Karpas-422 (cell line): ENCODE measurements at regions not wholly inside any gene's neighbourhood (a gene's known extent, or its start where the extent isn't known, plus 50 kb on each side); places are given as distances from the start of the nearest gene placed in this dataset.

ENCODE experiments used
- DNase-seq: peaks from one replicate; pipeline ENCODE4 v3.0.0-alpha.2; 2015
- H2AFZ ChIP-seq: fragments of 200-600 bp; sonication (generic); 2 replicates; pipeline ENCODE4 v1.6.1; 2014; ENCODE audit warnings: antibody characterized with exemption, low read length, mixed read lengths
- H3K27ac ChIP-seq: fragments of 200-600 bp; sonication (generic); 2 replicates; pipeline ENCODE4 v1.5.1; 2014; ENCODE audit warnings: mild to moderate bottlenecking, low read length, moderate library complexity
- H3K27me3 ChIP-seq: fragments of 200-600 bp; sonication (generic); 2 replicates; pipeline ENCODE4 v1.6.1; 2014; ENCODE audit warnings: low read length, mixed read lengths
- H3K36me3 ChIP-seq: fragments of 200-600 bp; sonication (generic); 2 replicates; pipeline ENCODE4 v1.6.1; 2014; ENCODE audit warnings: low read length, mixed read lengths; ENCODE audit not compliant: insufficient read depth
- H3K4me1 ChIP-seq: fragments of 200-600 bp; sonication (generic); 2 replicates; pipeline ENCODE4 v1.6.1; 2014; ENCODE audit warnings: mild to moderate bottlenecking, low read length, mixed read lengths
- H3K4me2 ChIP-seq: fragments of 200-600 bp; sonication (generic); 2 replicates; pipeline ENCODE4 v1.6.1; 2014; ENCODE audit warnings: low read length, low read depth, mild to moderate bottlenecking; ENCODE audit not compliant: poor library complexity, severe bottlenecking
- H3K4me3 ChIP-seq: fragments of 200-600 bp; sonication (generic); 2 replicates; pipeline ENCODE4 v1.5.1; 2014; ENCODE audit warnings: mild to moderate bottlenecking, antibody characterized with exemption, low read length, mixed read lengths
- H3K79me2 ChIP-seq: fragments of 200-600 bp; sonication (generic); 2 replicates; pipeline ENCODE4 v1.6.1; 2014; ENCODE audit warnings: mild to moderate bottlenecking, low read length, mixed read lengths
- H3K9ac ChIP-seq: fragments of 200-600 bp; sonication (generic); 2 replicates; pipeline ENCODE4 v1.6.0; 2014; ENCODE audit warnings: low read length
- H3K9me2 ChIP-seq: fragments of 200-600 bp; sonication (generic), shearing (Covaris generic); replicated peaks from 2 replicates; pipeline ENCODE4 v1.6.0; 2014; ENCODE audit warnings: mild to moderate bottlenecking, low read length, moderate library complexity; ENCODE audit not compliant: insufficient read depth
- H3K9me3 ChIP-seq: fragments of 300-700, 200-600 bp; sonication (generic); 2 replicates; pipeline ENCODE4 v1.6.1; 2014; ENCODE audit warnings: low read length, mixed read lengths
- H4K20me1 ChIP-seq: fragments of 200-600 bp; sonication (generic); 2 replicates; pipeline ENCODE4 v1.6.1; 2014; ENCODE audit warnings: mild to moderate bottlenecking, antibody characterized with exemption, low read length, low read depth; ENCODE audit not compliant: insufficient read depth

DNA sequence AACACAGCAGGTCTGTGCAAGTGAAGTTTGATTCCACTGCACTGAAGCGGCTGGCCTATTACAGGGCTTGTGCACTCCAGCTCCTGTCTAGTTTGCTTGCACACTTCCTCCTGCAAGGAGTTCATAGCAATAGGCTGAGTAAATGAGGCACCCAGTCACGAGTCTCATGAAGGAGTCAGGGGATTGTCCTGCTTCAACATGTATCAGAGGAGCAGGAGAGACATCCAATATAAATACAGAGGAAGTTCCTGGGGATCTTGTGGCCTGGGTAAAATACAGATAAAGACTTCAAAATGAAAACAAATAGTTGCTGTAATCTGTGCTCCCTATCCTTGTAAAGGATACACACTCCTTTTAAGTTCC lies 259.9 kb downstream of the SLITRK1 start:
- no peak overlapping the region for H3K9ac ChIP-seq
- DNase-seq = no peak

DNA sequence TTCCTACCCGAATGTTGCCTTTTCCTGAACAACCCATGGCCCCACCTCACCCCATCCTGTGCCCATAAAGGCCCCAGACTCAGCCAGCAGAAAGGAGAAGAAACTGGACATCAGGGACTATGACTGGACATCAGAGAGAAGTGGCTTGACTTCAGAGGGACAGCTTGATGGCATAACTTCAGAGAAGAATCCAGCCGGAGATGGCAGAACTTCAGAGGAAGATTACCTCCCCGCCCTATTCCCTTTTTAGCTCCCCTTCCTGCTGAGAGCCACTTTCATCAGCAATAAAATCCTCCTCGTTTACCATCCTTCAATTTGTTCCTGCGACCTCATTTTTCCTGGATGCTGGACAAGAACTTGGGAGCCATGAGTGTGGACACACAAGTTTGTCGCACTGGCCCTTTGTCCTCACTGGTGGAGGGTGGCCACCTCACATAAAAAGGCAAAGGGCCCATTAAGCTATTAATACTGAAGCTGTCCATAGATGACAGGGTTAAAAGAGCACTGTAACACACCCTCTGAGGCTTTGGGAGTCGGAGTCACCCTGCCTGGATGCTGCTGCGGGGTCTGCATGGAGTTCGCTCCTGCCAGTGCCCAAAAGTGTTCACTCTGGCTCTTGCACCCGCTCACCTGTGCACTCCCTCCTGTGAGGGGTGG lies 260.4 kb downstream of the SLITRK1 start:
- no peaks in the 10 kb centered on the region for H4K20me1 ChIP-seq
- no peak overlapping the region for H3K9ac ChIP-seq
- no peaks in the 10 kb centered on the region for H3K27me3 ChIP-seq
- no peak overlapping the region for H3K27ac ChIP-seq
- H3K4me2 ChIP-seq = no peak overlapping the region
- no peaks in the 10 kb centered on the region for H3K4me1 ChIP-seq
- H2AFZ ChIP-seq = no peak overlapping the region
- no peaks in the 10 kb centered on the region for H3K79me2 ChIP-seq
- H3K4me3 ChIP-seq = no peak overlapping the region
- no peaks in the 10 kb centered on the region for H3K9me2 ChIP-seq
- no peaks in the 10 kb centered on the region for H3K9me3 ChIP-seq
- no peak for DNase-seq
- no peaks in the 10 kb centered on the region for H3K36me3 ChIP-seq

More for the DNA sequence above, 259.9 kb downstream of the SLITRK1 start:
- no peak overlapping the region for H3K27ac ChIP-seq
- no peaks in the 10 kb centered on the region for H3K27me3 ChIP-seq
- no peaks in the 10 kb centered on the region for H3K9me2 ChIP-seq
- H2AFZ ChIP-seq = no peak overlapping the region
- H3K9me3 ChIP-seq = no peaks in the 10 kb centered on the region
- H3K36me3 ChIP-seq = no peaks in the 10 kb centered on the region
- no peaks in the 10 kb centered on the region for H3K79me2 ChIP-seq
- no peak overlapping the region for H3K4me2 ChIP-seq
- no peak overlapping the region for H3K4me3 ChIP-seq
- no peaks in the 10 kb centered on the region for H3K4me1 ChIP-seq
- H4K20me1 ChIP-seq = no peaks in the 10 kb centered on the region

DNA sequence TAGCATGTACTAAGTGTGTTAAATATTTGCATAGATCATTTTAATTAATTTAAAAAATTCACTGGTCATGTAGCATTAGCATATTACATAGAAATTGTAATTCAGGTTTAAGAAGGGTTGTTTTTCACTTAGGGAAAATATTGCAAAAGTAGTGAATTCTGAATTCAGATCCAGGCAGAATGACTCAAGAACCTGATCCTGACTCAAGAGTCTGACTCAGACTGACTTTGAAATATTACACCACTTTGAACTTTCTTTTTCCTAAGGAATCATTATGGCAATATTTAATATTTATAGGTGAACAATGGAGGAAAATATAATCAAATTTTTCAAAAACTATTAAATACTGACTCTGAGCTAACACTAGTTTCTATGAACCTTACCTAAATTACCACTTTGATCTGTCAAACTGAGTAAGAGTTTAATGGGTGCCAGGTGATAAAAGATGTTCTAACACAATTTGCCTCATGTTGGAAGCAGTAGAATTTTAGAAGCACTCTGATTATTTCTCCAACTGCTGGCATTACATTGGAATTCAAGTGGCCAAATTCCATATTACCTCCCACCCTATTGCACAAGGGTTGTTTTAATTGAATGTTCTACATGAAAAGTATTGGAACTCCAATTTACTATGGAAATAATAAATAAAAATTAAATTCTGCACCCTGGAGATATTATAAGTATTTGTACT lies 261.6 kb downstream of the SLITRK1 start:
- Histone ChIP-seq H2AFZ (no peak overlapping the region), H3K9me3 (no peaks in the 10 kb centered on the region; the same call in 1 of the 2 replicates), H3K9me2 (no peaks in the 10 kb centered on the region), H3K4me2 (no peak overlapping the region), H3K4me1 (no peaks in the 10 kb centered on the region), H3K9ac (no peak overlapping the region), H3K79me2 (no peaks in the 10 kb centered on the region), H3K27ac (no peak overlapping the region), H3K4me3 (no peak overlapping the region), H3K36me3 (no peaks in the 10 kb centered on the region), H3K27me3 (no peaks in the 10 kb centered on the region), H4K20me1 (no peaks in the 10 kb centered on the region)
- no peak for DNase-seq

DNA sequence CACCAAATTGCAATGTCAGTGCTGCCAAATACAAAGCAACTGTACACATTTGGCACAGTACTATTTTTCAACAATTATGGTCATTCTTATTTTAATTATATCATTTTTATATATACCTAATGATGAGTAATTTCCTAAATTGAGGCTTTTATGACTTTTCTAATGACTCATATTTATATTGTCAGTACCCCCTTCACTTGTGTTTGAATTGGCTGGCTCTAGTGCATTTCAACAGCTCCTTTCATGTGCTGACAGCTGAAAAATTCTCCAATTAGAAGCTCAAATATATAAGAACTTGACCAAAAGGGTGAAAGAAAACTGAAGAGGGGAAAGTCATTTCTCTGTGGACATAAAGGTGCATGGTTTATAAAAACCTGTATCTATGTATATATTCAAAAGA lies 263.3 kb downstream of the SLITRK1 start:
- Histone ChIP-seq H3K4me2 (no peak overlapping the region), H3K27me3 (no peaks in the 10 kb centered on the region), H3K9me2 (no peaks in the 10 kb centered on the region), H3K9me3 (no peaks in the 10 kb centered on the region; the same call in 1 of the 2 replicates), H2AFZ (no peak overlapping the region), H3K4me3 (no peak overlapping the region), H3K79me2 (no peaks in the 10 kb centered on the region), H3K36me3 (no peaks in the 10 kb centered on the region), H3K27ac (no peak overlapping the region), H3K4me1 (no peaks in the 10 kb centered on the region), H4K20me1 (no peaks in the 10 kb centered on the region), H3K9ac (no peak overlapping the region)
- no peak for DNase-seq

DNA sequence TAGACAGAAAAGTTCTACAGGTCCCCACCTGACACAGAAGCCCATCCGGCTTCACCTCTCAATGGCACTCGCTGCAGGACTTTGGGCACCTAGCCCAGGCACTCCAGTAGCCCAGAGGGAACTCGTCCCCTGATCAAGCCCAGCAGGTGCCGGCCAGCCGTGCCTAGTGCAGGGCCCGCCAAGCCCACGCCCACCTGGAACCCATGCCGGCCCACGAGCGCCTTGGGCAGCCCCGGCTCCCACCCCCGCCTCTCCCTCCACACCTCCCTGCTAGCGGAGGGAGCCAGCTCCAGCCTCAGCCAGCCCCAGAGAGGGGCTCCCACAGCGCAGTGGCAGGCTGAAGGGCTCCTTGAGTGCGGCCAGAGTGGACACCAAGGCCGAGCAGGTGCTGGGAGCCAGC lies 268.8 kb downstream of the SLITRK1 start:
- Histone ChIP-seq H3K27me3 (no peaks in the 10 kb centered on the region), H3K4me3 (no peak overlapping the region), H3K4me1 (no peaks in the 10 kb centered on the region), H3K36me3 (no peaks in the 10 kb centered on the region), H3K9me3 (peaks cover 9% of the 10 kb centered on the region; the same call in 1 of the 2 replicates), H3K9ac (no peak overlapping the region), H4K20me1 (no peaks in the 10 kb centered on the region), H2AFZ (no peak overlapping the region), H3K27ac (no peak overlapping the region), H3K79me2 (no peaks in the 10 kb centered on the region), H3K4me2 (no peak overlapping the region), H3K9me2 (no peaks in the 10 kb centered on the region)
- DNase-seq = no peak

DNA sequence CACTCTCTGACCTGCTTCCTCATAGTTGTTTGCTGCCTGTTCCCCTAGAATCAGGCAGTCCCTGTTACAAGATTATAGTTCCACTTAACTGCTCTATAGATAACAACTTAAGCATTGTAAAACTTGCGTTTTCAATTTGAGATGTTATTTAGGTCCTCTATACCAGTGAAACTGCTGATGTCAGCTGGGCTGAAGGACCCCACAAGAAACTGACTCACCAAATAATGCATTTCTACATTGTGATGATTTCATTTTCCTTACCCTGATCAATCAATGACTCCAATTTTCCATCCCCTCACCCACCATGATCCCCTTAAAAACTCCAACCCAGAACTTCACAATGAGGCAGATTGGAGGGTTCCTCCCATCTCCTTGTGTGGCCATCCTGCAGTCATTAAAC lies 280.7 kb downstream of the SLITRK1 start:
- no peak overlapping the region for H3K4me3 ChIP-seq
- H3K9ac ChIP-seq = no peak overlapping the region
- 0 out of 2 replicates have a peak, but pooled peaks cover 3% of the 10 kb centered on the region for H3K9me3 ChIP-seq
- no peaks in the 10 kb centered on the region for H3K4me1 ChIP-seq
- DNase-seq = no peak
- no peak overlapping the region for H3K4me2 ChIP-seq
- H3K27me3 ChIP-seq = no peaks in the 10 kb centered on the region
- no peaks in the 10 kb centered on the region; the same call in 1 of the 2 replicates for H3K9me2 ChIP-seq
- no peak overlapping the region for H3K27ac ChIP-seq
- no peaks in the 10 kb centered on the region for H3K79me2 ChIP-seq
- H2AFZ ChIP-seq = no peak overlapping the region
- no peaks in the 10 kb centered on the region for H3K36me3 ChIP-seq
- no peaks in the 10 kb centered on the region for H4K20me1 ChIP-seq

DNA sequence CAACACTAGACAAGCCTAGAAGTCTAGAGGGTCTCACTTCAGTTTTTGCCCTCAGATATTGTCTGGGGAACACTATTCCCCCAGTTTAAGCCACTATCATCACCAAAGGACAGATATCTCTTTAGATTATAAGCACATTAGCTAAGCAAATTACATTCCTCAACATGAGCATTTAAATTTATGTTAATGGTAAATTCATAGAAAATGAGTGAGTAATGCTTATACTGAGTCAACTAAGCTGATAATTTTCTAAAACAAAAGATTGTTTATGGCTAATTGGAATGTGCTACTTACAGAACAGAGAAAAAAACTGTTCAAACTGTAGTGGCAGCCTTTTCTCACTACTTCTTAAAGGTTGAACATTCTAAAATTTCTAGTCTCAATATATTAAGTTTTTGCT lies 290.2 kb downstream of the SLITRK1 start:
- H3K4me3 ChIP-seq = no peak overlapping the region
- H3K9me3 ChIP-seq = peaks cover 6% of the 10 kb centered on the region; the same call in 1 of the 2 replicates
- no peak overlapping the region for H3K27ac ChIP-seq
- H3K36me3 ChIP-seq = no peaks in the 10 kb centered on the region
- no peak for DNase-seq
- H3K4me2 ChIP-seq = no peak overlapping the region
- H3K79me2 ChIP-seq = no peaks in the 10 kb centered on the region
- no peaks in the 10 kb centered on the region for H3K27me3 ChIP-seq
- no peaks in the 10 kb centered on the region for H3K4me1 ChIP-seq
- no peak overlapping the region for H2AFZ ChIP-seq
- no peaks in the 10 kb centered on the region for H3K9me2 ChIP-seq
- H4K20me1 ChIP-seq = no peaks in the 10 kb centered on the region
- H3K9ac ChIP-seq = no peak overlapping the region

DNA sequence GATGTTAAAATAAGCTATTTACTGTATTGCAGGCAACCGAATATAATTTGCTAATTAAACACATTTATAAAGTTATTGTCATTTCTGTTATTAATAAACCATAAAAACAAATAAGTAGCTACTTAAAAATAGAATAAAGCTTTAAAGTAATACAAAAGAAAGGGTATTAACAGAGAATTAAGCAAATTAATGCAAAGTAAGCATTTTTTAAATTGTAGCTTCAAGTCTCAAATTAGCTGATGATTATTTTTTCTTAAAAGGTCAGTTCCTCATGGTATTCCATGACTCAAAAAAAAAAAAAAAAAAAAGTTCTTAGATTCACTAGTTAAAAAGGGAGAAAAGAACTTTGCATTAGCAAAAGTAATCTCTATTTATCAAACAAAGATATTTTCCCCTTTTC lies 292.5 kb downstream of the SLITRK1 start:
- H2AFZ ChIP-seq = no peak overlapping the region

More for the DNA sequence above, 292.5 kb downstream of the SLITRK1 start:
- H3K79me2 ChIP-seq = no peaks in the 10 kb centered on the region
- no peak overlapping the region for H3K4me3 ChIP-seq
- no peak overlapping the region for H3K9ac ChIP-seq
- no peaks in the 10 kb centered on the region for H3K36me3 ChIP-seq
- H3K27ac ChIP-seq = no peak overlapping the region
- no peak for DNase-seq
- no peaks in the 10 kb centered on the region for H3K9me2 ChIP-seq
- H3K4me2 ChIP-seq = no peak overlapping the region
- H3K4me1 ChIP-seq = no peaks in the 10 kb centered on the region
- H3K9me3 ChIP-seq = peaks cover 5% of the 10 kb centered on the region; the same call in 1 of the 2 replicates
- H4K20me1 ChIP-seq = no peaks in the 10 kb centered on the region
- no peaks in the 10 kb centered on the region for H3K27me3 ChIP-seq
